Mammary epithelial cell (primary cell): ENCODE measurements at regions not wholly inside any gene's neighbourhood (a gene's known extent, or its start where the extent isn't known, plus 50 kb on each side); places are given as distances from the start of the nearest gene placed in this dataset.

Experiments used
- EZH2 ChIP-seq: IDR thresholded peaks from 2 replicates; pipeline ENCODE4 v1.6.1; 2012; ENCODE audit warnings: low read length, inconsistent platforms, borderline replicate concordance
- TF ChIP-seq, protein P1 (sequence below), 2 donors: IDR thresholded peaks in 1 of 2; conservative IDR thresholded peaks in 1 of 2; 2 replicates each; pipeline ENCODE4 v1.5.1; 2011 to 2012; ENCODE audit warnings: inconsistent platforms in 2 of 2, low read length in 2 of 2, mild to moderate bottlenecking in 2 of 2, control low read depth in 1 of 2, low read depth in 1 of 2; ENCODE audit not compliant: insufficient read depth in 1 of 2; ENCODE audit errors: extremely low read depth in 1 of 2

DNA sequence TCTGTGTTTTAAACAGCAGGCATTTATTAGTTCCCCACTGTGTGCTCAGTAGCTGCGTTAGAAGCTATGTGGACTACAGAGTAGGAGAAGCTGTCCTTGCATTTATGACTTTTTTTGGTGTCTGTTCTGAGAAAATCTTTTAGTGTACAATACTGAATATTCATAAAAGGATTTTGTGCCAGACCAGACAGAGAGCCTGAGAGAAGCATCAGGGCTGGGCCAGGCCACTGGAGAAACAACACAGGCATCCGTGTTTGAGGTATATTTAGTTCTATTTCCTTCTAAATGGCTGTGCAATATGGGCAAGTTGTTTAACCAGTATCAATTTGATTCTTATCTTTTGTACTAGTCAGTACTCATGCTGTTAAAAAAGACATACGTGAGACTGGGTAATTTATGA, 182.8 kb downstream of the SH2D4B start:
- TF ChIP-seq, protein P1, sequence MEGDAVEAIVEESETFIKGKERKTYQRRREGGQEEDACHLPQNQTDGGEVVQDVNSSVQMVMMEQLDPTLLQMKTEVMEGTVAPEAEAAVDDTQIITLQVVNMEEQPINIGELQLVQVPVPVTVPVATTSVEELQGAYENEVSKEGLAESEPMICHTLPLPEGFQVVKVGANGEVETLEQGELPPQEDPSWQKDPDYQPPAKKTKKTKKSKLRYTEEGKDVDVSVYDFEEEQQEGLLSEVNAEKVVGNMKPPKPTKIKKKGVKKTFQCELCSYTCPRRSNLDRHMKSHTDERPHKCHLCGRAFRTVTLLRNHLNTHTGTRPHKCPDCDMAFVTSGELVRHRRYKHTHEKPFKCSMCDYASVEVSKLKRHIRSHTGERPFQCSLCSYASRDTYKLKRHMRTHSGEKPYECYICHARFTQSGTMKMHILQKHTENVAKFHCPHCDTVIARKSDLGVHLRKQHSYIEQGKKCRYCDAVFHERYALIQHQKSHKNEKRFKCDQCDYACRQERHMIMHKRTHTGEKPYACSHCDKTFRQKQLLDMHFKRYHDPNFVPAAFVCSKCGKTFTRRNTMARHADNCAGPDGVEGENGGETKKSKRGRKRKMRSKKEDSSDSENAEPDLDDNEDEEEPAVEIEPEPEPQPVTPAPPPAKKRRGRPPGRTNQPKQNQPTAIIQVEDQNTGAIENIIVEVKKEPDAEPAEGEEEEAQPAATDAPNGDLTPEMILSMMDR (conservative IDR thresholded peaks at IDR 0.05 in 1 of 2, IDR thresholded peaks at IDR 0.05 in 1 of 2; ENCODE audit: extremely low read depth in 1 of 2, insufficient read depth in 1 of 2, low read depth in 1 of 2, low read length in 2 of 2), result no peak
- no peak for TF ChIP-seq EZH2
